ENCODE measurements at regions not wholly inside any gene's neighbourhood (a gene's known extent, or its start where the extent isn't known, plus 50 kb on each side); places are given as distances from the start of the nearest gene placed in this dataset.
"Not testable (repeated sequence)": the region's sequence is repeated elsewhere in the genome, so short reads cannot be mapped to it uniquely, and the experiment has no call there.

DNA sequence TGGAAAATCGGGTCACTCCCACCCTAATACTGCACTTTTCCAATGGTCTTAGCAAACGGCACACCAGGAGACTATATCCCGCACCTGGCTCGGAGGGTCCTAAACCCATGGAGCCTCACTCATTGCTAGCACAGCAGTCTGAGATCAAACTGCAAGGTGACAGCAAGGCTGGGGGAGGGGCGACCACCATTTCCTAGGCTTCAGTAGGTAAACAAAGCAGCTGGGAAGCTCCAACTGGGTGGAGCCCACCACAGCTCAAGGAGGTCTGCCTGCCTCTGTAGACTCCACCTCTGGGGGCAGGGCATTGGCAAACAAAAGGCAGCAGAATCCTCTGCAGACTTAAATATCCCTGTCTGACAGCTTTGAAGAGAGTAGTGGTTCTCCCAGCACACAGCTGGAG, 109.0 kb upstream of the DEFB108B start:
- DNase-seq, result not testable (repeated sequence)

- not testable (repeated sequence) for DNase-seq
Observed at GRCh38 chr11:71730748-71731147, 102.3 kb upstream of the DEFB108B start.

DNA sequence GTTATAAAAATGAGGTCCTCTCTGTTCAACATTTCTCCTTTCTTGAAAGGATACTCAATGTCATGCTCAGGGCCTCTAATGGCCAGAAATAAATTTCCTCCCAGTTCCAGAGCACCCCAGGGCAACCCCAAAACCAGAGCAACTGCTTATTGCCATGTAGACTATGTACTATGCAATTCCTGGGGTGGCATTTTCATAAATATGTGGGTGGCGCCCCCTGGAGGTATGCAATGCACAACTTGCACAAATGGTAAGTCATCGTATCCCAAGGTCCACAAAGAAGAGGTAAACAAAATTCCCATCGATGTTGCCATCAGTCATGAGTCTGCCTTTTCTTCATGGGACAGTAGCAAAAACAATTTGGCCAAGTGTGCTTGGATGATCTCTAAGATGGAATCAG, 98.6 kb upstream of the DEFB108B start:
- peak; percentile 29 for DNase-seq

- not testable (repeated sequence) for DNase-seq
Observed at GRCh38 chr11:71738317-71738716, 94.7 kb upstream of the DEFB108B start.

- not testable (repeated sequence) for DNase-seq
Observed at GRCh38 chr11:71743385-71743784, 89.6 kb upstream of the DEFB108B start.

- DNase-seq, result not testable (repeated sequence)
Observed at GRCh38 chr11:71745656-71746055, 87.3 kb upstream of the DEFB108B start.

GRCh38 chr11:71746263-71746662, 86.7 kb upstream of the DEFB108B start:
- DNase-seq, result not testable (repeated sequence)

DNA sequence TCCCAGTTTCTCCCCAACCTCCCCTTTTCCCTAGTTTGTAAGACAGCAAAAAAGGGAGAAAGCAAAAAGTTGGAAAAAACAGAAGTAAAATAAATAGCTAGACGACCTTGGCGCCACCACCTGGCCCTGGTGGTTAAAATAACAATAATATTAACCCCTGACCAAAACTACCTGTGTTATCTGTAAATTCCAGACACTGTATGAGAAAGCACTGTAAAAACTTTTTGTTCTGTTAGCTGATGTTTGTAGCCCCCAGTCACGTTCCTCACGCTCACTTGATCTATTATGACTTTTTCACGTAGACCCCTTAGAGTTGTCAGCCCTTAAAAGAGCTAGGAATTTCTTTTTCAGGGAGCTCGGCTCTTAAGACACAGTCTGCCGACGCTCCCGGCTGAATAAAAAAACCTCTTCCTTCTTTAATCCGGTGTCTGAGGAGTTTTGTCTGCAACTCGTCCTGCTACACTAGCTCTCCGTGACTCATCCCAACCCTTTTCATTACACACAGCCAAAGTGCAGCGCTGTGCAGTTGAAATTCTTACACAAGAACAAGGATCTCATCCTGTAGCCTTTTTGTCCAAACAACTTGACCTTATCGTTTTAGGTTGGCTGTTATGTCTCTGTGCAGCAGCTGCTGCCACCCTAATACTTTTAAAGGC, 83.9 kb upstream of the DEFB108B start:
- DNase-seq, result not testable (repeated sequence)

- not testable (repeated sequence) for DNase-seq
Observed at GRCh38 chr11:71750908-71751307, 82.1 kb upstream of the DEFB108B start.

DNA sequence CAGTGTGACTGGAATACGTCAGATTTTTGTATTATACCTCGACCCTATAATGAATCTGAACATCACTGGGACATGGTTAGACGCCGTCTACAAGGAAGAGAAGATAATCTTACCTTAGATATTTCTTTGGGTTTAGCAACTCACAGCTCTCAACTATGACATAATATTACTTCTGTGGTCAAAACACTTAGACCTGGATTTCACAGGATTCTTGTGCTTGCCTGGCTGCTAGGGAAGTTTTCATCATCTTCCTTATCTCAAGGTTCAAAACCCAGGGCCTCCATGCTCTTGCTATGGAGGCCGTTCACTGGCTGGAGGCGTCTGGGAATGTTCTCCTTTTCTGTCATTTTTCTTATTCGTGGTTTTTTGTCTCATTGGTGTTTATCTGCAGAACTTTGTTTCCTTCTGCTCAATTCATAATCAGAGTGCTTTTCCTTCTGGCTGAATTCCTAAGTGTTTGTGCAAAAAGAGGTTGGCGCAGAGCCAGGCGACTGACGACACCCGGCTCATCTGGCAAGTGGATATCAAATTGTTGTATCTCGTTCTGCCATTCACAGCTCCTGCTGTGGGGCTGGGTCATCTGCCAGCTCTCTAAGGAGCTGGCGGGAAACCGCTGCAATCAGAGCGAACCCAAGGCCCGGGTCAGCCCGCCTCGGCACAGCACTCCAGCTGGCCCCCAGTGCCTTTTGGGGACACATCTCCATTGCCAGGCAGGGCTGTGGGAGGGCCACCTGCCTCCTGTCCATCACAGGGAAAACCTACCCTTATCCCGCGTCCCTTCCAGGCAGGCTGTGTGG, 68.1 kb upstream of the DEFB108B start:
- not testable (repeated sequence) for DNase-seq

DNA sequence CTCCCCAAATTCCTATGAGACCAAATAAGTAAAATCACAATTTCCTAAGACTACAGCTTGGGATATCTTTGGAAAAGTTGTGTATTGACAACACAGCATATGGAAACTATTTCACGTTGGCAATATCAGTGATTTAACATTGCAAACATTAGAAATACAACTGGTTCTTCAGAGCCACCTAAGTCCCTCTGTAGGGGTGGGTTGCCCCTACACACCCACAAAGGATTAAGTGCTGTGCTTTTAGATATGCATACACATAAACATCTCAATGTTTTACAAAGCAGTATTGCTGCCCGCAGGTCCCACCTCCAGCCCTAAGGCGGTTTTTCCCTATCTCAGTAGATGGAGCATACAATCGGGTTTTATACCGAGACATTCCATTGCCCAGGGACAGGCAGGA, 66.0 kb upstream of the DEFB108B start:
- not testable (repeated sequence) for DNase-seq

GRCh38 chr11:71772193-71772592, 60.8 kb upstream of the DEFB108B start:
- DNase-seq, result not testable (repeated sequence)

DNA sequence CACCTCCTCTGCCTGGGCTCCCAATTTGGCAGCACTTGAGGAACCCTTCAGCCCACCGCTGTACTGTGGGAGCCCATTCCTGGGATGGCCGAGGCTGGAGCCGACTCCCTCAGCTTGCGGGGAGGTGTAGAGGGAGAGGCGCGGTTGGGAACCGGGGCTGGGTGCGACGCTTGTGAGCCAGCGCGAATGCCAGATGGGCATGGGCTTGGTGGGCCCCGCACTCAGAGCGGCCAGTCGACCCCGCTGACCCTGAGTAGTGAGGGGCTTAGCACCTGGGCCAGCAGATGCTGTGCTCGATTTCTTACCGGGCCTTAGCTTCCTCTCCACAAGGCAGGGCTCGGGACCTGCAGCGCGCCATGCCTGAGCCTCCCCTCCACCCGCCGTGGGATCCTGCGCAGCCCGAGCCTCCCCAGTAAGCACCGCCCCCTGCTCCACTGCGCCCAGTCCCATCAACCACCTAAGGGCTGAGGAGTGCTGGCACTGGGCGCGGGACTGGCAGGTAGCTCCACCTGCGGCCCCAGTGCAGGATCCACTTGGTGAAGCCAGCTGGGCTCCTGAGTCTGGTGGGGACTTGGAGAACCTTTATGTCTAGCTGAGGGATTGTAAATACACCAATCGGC, 58.3 kb upstream of the DEFB108B start:
- DNase-seq, result no peak

- DNase-seq, result not testable (repeated sequence)
Observed at GRCh38 chr11:71780116-71780515, 52.9 kb upstream of the DEFB108B start.

GRCh38 chr11:71780771-71781170, 52.2 kb upstream of the DEFB108B start:
- DNase-seq, result not testable (repeated sequence)

GRCh38 chr11:71781491-71781890, 51.5 kb upstream of the DEFB108B start:
- DNase-seq, result not testable (repeated sequence)

GRCh38 chr11:71782229-71782861, 50.7 kb upstream of the DEFB108B start:
- not testable (repeated sequence) for DNase-seq

GRCh38 chr11:71783191-71783590, 49.8 kb upstream of the DEFB108B start:
- DNase-seq, result not testable (repeated sequence)
